ENCODE measurements at regions not wholly inside any gene's neighbourhood (a gene's known extent, or its start where the extent isn't known, plus 50 kb on each side); places are given as distances from the start of the nearest gene placed in this dataset.

DNA sequence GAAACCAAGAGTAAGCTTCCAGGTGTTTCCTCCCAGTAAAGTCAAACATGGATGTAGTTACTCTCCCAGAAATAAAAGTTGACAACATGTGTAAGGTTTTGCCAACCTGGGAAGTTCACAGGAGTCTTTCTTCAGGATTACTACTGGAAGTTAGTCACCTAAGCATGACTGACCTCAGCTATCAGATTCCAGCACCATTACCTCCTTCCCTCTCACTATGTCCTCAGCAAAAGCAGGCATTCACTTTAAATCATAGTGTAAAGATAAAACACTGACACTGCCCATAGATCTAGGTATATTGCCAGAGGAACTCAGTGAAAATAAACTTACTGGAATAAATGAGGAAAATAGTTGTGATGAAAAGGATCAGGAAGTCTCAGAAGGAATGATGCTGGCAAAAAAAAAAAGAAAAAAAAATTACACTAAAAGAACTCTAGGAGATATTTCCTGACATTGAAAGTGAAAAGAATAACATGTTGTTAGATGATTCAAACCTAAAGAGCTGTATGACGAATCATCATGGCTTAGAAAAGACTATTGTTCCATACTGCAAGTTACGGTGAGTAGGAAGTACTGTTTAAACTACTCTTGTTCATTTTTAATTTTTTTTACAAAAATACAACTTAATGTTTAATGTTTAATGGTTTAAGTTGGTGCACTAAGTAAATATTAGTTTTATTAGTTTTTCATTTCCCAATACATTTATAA, 484.5 kb upstream of the ZNF804A start:
- no peaks in the 10 kb centered on the region for H3K36me3 ChIP-seq (ENCODE audit: low read depth)
- H3K79me2 ChIP-seq (ENCODE audit: insufficient read depth) = no peaks in the 10 kb centered on the region
- 30 to 44% methylated on average over 2 of the region's 2 CpGs for WGBS, 2 experiments (ENCODE audit: low coverage in 1 of 2, low lambda C conversion rate in 2 of 2, missing lambda C conversion rate in 2 of 2)
- H2AFZ ChIP-seq = no peak overlapping the region
- no peaks in the 10 kb centered on the region for H4K20me1 ChIP-seq (ENCODE audit: insufficient read depth)
- no peak for DNase-seq
- no peaks in the 10 kb centered on the region for H3K9me2 ChIP-seq (ENCODE audit: insufficient read depth)
- H3K9ac ChIP-seq = no peak overlapping the region
- in situ Hi-C loops (cut with MboI) = no loop called here
- no peaks in the 10 kb centered on the region for H3F3A ChIP-seq (ENCODE audit: insufficient read depth)
- no peaks in the 10 kb centered on the region for H3K27me3 ChIP-seq (replicated peaks; ENCODE audit: insufficient read depth)
- no peak overlapping the region for H3K4me2 ChIP-seq (ENCODE audit: unreplicated experiment)
- no peak overlapping the region for H3K4me3 ChIP-seq
- H3K4me1 ChIP-seq (ENCODE audit: insufficient read depth) = no peaks in the 10 kb centered on the region
- no peaks in the 10 kb centered on the region for H3K9me3 ChIP-seq (ENCODE audit: low read depth)
- H3K27ac ChIP-seq = no peak overlapping the region
- TF ChIP-seq EZH2phosphoT487 (IDR thresholded peaks at IDR 0.05; ENCODE audit: insufficient read depth, low read depth) (no peak), EZH2 (IDR thresholded peaks at IDR 0.05; ENCODE audit: insufficient read depth, poor library complexity, severe bottlenecking) (no peak)

DNA sequence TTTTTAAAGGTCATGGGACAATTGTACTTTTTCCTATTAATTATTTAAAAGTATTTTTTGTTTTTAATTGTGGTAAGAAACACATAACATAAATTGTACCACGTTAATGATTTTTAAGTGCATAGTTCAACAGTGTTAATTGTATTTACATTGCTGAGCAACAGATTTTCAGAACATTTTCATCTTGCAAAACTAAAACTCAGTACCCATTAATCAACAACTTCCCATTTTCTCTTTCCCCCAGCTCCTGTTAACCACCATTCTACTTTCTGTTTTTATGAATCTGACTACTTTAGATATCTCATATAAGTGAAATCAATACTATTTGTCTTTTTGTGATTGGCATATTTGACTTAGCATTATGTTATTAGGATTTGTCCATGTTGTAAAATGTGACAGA, 483.9 kb upstream of the ZNF804A start:
- 0 to 2% methylated on average over 1 of the region's 1 CpG for WGBS, 2 experiments (ENCODE audit: low coverage in 1 of 2, low lambda C conversion rate in 2 of 2, missing lambda C conversion rate in 2 of 2)
- TF ChIP-seq EZH2phosphoT487 (IDR thresholded peaks at IDR 0.05; ENCODE audit: insufficient read depth, low read depth) = no peak
- no peak for TF ChIP-seq EZH2 (IDR thresholded peaks at IDR 0.05; ENCODE audit: insufficient read depth, poor library complexity, severe bottlenecking)
- H3F3A ChIP-seq (ENCODE audit: insufficient read depth) = no peaks in the 10 kb centered on the region
- in situ Hi-C loops (cut with MboI) = no loop called here
- no peak overlapping the region for H3K4me2 ChIP-seq (ENCODE audit: unreplicated experiment)
- no peak overlapping the region for H2AFZ ChIP-seq
- no peaks in the 10 kb centered on the region for H3K79me2 ChIP-seq (ENCODE audit: insufficient read depth)
- no peaks in the 10 kb centered on the region for H3K4me1 ChIP-seq (ENCODE audit: insufficient read depth)
- no peak for DNase-seq
- no peaks in the 10 kb centered on the region for H3K27me3 ChIP-seq (replicated peaks; ENCODE audit: insufficient read depth)
- H3K9ac ChIP-seq = no peak overlapping the region
- H3K9me3 ChIP-seq (ENCODE audit: low read depth) = no peaks in the 10 kb centered on the region
- H3K27ac ChIP-seq = no peak overlapping the region
- H3K9me2 ChIP-seq (ENCODE audit: insufficient read depth) = no peaks in the 10 kb centered on the region
- H3K4me3 ChIP-seq = no peak overlapping the region
- no peaks in the 10 kb centered on the region for H4K20me1 ChIP-seq (ENCODE audit: insufficient read depth)
- no peaks in the 10 kb centered on the region for H3K36me3 ChIP-seq (ENCODE audit: low read depth)

DNA sequence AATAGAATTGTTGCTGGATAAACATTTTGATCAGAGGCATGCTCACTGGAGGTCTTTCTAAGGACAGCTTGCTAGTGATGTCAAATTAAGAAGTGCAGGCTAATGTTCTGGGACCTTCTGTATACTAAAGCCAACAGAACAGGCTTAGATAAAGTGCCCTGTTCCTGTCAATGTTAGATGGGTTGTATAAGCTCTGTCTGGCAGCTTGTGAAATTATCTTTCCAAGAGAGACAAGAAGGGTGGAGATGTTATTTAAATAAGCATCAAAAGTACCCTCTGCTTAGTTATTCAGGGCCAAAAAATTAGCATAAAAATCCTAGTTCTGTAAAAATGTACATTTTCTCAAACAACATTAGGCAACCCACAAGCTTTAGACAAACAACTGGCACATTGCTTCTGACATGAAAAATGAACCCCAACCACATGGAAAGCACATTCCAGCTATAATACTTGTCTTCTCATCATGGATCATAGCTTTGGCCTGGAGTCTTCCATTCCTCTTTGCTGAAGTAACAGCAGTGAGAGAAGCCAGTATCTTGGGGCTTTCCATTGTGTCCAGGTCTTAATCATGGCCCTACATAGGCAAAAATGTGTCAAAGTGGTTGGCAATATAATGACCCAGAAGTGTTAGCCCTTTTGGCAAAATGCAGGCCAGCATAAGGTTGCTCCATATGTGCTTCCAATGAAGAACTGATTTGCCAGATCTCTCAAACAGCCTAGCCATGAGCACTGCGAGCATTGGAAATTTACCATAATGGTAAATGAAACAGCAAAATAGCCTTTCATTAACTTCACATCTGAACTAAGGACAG, 478.1 kb upstream of the ZNF804A start:
- no peak for DNase-seq
- Histone ChIP-seq H3F3A (ENCODE audit: insufficient read depth) (no peaks in the 10 kb centered on the region), H3K4me2 (ENCODE audit: unreplicated experiment) (no peak overlapping the region), H3K4me1 (ENCODE audit: insufficient read depth) (no peaks in the 10 kb centered on the region), H3K27me3 (replicated peaks; ENCODE audit: insufficient read depth) (no peaks in the 10 kb centered on the region), H3K9ac (no peak overlapping the region), H3K9me3 (ENCODE audit: low read depth) (no peaks in the 10 kb centered on the region), H3K36me3 (ENCODE audit: low read depth) (no peaks in the 10 kb centered on the region), H4K20me1 (ENCODE audit: insufficient read depth) (no peaks in the 10 kb centered on the region), H3K4me3 (no peak overlapping the region), H2AFZ (no peak overlapping the region), H3K79me2 (ENCODE audit: insufficient read depth) (no peaks in the 10 kb centered on the region), H3K9me2 (ENCODE audit: insufficient read depth) (no peaks in the 10 kb centered on the region), H3K27ac (no peak overlapping the region)
- 36 to 44% methylated on average over 1 of the region's 1 CpG for WGBS, 2 experiments (ENCODE audit: low coverage in 1 of 2, low lambda C conversion rate in 2 of 2, missing lambda C conversion rate in 2 of 2)
- in situ Hi-C loops (cut with MboI) = no loop called here
- no peak for TF ChIP-seq EZH2phosphoT487 (IDR thresholded peaks at IDR 0.05; ENCODE audit: insufficient read depth, low read depth)
- no peak for TF ChIP-seq EZH2 (IDR thresholded peaks at IDR 0.05; ENCODE audit: insufficient read depth, poor library complexity, severe bottlenecking)

- TF ChIP-seq EZH2phosphoT487 (IDR thresholded peaks at IDR 0.05; ENCODE audit: insufficient read depth, low read depth) = no peak
- TF ChIP-seq EZH2 (IDR thresholded peaks at IDR 0.05; ENCODE audit: insufficient read depth, poor library complexity, severe bottlenecking) = no peak
- Histone ChIP-seq H3K27me3 (replicated peaks; ENCODE audit: insufficient read depth) (no peaks in the 10 kb centered on the region), H3K9ac (no peak overlapping the region), H3K4me3 (no peak overlapping the region), H3F3A (ENCODE audit: insufficient read depth) (no peaks in the 10 kb centered on the region), H3K4me1 (ENCODE audit: insufficient read depth) (no peaks in the 10 kb centered on the region), H3K9me2 (ENCODE audit: insufficient read depth) (no peaks in the 10 kb centered on the region), H3K36me3 (ENCODE audit: low read depth) (no peaks in the 10 kb centered on the region), H3K27ac (no peak overlapping the region), H2AFZ (no peak overlapping the region), H3K4me2 (ENCODE audit: unreplicated experiment) (no peak overlapping the region), H4K20me1 (ENCODE audit: insufficient read depth) (no peaks in the 10 kb centered on the region), H3K79me2 (ENCODE audit: insufficient read depth) (no peaks in the 10 kb centered on the region), H3K9me3 (ENCODE audit: low read depth) (no peaks in the 10 kb centered on the region)
- no peak for DNase-seq
- in situ Hi-C loops (cut with MboI) = no loop called here
- WGBS, 2 experiments (ENCODE audit: low coverage in 1 of 2, low lambda C conversion rate in 2 of 2, missing lambda C conversion rate in 2 of 2) = 29 to 31% methylated on average over 2 of the region's 2 CpGs
Observed at GRCh38 chr2:184125867-184126266, 472.5 kb upstream of the ZNF804A start.

Data from GM23248 (cell line).